GM10248 (cell line): ENCODE measurements at regions not wholly inside any gene's neighbourhood (a gene's known extent, or its start where the extent isn't known, plus 50 kb on each side); places are given as distances from the start of the nearest gene placed in this dataset.

ENCODE experiments used
- CTCF ChIA-PET: fragments of 300-600 bp; sonication (Branson Sonifier 250); formaldehyde crosslinking; extraction: SDS; loops from one replicate; lab custom pipeline; 2021; ENCODE audit warnings: antibody characterized with exemption; lab: Yijun Ruan, JAX
- POLR2A ChIA-PET: fragments of 350-650 bp; sonication (Branson Sonifier 250); formaldehyde crosslinking; extraction: SDS; loops from one replicate; lab custom pipeline; 2020; ENCODE audit warnings: antibody characterized with exemption; lab: Yijun Ruan, JAX
- DNase-seq: peaks from one replicate; pipeline ENCODE4 v3.0.0; 2012; ENCODE audit errors: extremely low spot score
- TF ChIP-seq, protein P1 (sequence below): IDR thresholded peaks from 2 replicates; pipeline ENCODE4 v1.5.1; 2012; ENCODE audit warnings: mild to moderate bottlenecking, low read depth; ENCODE audit errors: extremely low read depth, missing control alignments, control extremely low read depth

DNA sequence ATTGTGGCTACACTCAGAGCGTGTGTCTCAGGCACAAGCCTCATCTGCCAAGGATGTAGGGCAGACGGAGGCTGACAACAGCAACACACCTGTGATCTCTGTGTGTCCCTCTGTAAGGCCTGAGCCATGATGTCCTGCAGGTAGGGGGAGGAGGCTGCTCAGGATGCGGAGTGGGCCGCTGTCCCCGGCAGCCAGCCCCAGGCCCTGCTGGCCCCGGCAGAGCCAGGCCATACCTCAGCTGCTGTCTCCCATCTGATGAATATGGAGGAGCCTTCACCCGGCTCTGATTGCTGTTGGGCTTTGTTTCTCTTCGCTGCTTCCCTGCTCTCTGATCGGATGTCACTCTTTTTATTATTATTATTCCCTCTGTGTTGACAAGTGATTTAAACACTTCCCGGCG, 83.6 kb upstream of the NCAM1 start:
- DNase-seq = no peak
- TF ChIP-seq, protein P1, sequence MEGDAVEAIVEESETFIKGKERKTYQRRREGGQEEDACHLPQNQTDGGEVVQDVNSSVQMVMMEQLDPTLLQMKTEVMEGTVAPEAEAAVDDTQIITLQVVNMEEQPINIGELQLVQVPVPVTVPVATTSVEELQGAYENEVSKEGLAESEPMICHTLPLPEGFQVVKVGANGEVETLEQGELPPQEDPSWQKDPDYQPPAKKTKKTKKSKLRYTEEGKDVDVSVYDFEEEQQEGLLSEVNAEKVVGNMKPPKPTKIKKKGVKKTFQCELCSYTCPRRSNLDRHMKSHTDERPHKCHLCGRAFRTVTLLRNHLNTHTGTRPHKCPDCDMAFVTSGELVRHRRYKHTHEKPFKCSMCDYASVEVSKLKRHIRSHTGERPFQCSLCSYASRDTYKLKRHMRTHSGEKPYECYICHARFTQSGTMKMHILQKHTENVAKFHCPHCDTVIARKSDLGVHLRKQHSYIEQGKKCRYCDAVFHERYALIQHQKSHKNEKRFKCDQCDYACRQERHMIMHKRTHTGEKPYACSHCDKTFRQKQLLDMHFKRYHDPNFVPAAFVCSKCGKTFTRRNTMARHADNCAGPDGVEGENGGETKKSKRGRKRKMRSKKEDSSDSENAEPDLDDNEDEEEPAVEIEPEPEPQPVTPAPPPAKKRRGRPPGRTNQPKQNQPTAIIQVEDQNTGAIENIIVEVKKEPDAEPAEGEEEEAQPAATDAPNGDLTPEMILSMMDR = no peak
- ChIA-PET CTCF (no interaction called here), POLR2A (no interaction called here)

DNA sequence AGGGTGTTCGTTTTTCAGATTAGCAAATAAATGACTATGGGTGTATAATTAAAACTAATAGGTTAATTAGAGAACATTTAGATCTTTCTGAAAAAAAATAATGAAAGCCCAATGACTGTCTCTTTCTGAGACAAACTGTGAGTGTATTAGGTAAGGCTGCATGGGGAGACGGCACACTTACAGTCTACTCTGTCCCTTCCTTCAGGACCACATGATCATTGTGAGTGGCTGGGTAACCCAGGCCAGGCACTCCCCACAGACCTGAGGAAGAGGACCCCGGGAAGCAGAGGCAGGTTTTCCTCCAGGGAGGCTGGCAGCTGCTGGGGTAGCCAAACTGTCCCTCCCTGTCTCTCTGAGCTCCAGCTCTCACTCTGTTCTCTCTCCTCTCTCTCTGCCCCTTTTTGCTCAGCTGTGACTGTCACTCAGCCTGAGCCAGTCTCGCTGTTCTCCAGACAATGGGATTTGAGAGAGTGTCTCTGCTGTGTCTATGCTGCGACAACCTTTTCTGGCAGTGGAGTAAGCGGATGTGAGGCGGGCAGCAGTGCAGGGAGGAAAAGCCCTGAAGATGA, 83.1 kb upstream of the NCAM1 start:
- TF ChIP-seq, protein P1 = no peak
- CTCF ChIA-PET = no interaction called here
- no peak for DNase-seq
- POLR2A ChIA-PET = no interaction called here

DNA sequence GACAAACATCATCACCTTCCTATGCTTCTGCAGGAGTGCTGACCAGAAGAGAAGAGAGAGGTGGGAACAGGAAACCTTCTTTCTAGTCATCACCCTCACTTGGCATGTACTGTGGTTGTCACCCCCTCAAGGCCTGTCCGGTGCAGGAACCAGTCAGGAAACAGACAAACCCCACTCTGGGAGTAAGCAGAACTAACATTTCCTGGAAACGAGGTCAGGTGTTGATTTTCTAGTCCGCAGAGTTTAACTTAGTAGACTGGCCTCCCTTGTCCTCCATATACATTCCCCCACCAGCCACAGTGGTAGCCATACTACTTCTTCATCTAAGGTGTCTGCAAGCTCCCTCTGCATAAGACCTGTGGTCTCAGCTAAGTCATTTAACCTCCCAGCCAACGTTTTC, 80.7 kb upstream of the NCAM1 start:
- CTCF ChIA-PET = no interaction called here
- POLR2A ChIA-PET = no interaction called here
- DNase-seq = no peak
- TF ChIP-seq, protein P1 = no peak

DNA sequence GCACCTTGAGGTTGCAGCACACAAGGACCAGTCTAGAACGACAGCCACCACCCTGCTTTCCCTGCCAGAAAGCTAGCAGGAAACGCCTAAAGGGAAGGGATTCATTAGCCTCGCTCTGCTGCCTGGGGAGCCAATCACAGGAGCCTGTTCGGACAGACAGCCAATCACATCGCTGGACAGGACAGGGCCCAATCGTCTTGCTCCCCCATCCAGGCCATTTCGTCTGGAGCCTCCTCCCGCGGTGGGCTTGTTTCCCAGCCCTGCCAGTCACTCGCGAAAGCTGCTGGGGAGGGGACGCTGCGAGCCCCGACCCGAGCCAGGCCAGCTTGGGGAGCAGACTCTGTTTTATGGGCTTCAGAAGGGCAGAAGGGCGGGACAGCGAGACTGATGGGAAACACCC, 79.8 kb upstream of the NCAM1 start:
- TF ChIP-seq, protein P1 = no peak
- no peak for DNase-seq
- CTCF ChIA-PET = no interaction called here
- POLR2A ChIA-PET = no interaction called here

DNA sequence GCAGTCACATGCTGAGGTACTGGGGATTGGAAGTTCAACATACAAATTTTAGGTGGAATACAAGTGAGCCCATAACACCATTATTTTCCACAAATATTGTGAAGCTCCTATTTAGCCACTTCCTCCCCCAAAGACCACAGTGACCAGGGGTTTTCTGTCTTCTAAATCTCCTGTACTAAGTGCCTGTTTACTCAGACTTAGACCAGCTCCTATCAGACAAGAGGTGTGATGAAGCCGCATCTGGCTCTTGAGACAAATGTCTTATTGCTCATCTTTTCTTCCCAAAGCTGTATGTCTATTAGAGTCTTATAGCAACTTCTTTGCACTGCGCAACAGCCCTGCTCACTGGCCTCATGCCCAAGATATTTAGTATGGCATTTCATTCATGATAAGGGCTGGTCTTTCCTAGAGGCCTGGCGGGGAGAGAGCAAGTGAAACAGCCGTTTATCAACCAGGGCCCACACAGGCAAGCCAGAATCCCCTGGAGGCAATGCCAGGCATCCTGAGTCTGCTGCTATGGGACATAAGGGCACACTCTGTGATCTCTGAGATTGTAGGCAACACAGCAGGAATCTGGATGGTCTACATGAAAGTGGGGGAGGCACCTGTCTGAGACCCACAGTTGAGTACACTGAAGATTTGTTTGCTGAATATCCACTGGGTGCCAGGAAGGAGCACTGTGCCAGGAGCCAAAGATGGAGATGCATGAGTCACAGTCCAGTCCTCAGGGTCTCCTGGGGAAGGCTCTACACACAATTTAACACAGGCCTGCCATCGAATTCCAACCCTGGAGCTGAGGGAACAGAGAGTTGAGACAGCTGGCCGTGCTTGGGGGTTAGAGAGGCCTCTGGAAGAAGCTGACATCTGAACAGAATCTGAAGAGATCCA, 78.5 kb upstream of the NCAM1 start:
- TF ChIP-seq, protein P1 = no peak
- POLR2A ChIA-PET = no interaction called here
- DNase-seq = no peak
- CTCF ChIA-PET = no interaction called here

DNA sequence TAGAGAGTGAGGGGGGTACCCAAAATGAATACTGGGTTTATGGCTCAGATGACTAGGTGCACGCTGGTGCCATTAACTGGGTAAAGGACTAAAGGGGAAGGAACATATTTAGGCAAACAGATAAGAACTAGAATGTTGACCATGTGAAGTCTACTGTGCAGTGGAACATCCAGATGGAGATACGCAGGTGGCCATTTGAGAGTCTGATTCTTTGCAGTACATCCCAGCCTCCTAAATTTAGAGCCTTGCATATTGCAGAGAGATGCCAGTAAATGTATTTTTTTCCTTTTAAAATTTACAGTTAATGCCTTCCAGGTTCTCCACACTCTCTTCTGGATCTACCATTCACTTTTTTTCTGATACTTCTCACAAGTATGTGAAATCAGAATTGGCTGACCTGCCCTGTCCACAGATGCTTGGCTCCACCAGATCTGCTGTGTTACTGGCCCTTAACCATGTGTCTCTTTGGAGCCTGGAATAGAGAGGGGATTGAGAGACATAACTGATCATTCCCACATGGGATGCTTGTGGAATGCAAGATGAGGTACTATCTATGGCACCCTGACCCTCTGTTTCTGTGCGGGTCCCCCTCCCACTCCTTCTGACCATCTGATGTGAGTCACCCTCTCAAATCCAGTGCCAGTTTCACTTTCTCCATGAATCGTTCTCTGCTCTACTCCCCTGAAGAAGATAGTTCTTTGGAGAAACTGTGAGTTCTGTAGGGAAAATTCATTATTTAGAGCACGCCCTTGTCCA, 77.0 kb upstream of the NCAM1 start:
- TF ChIP-seq, protein P1 = no peak
- CTCF ChIA-PET = no interaction called here
- POLR2A ChIA-PET = no interaction called here
- DNase-seq = no peak
